GM13977 (cell line): ENCODE measurements at regions not wholly inside any gene's neighbourhood (a gene's known extent, or its start where the extent isn't known, plus 50 kb on each side); places are given as distances from the start of the nearest gene placed in this dataset.

Experiments
- DNase-seq: peaks from one replicate; pipeline ENCODE4 v3.0.0; 2012; ENCODE audit warnings: low spot score
- in situ Hi-C: fragments of 300-500 bp; cut with MboI; formaldehyde crosslinking; loops from one replicate; pipeline ENCODE4 v1.12.0; 2022; ENCODE audit warnings: low sequenced_read_pairs, low pct_unique_long_range_greater_than_20kb, mixed read lengths, inconsistent platforms; ENCODE audit not compliant: unreplicated experiment
- TF ChIP-seq, protein P1 (sequence below): IDR thresholded peaks from 2 replicates; pipeline ENCODE4 v1.5.1; 2012; ENCODE audit warnings: mild to moderate bottlenecking, control low read depth; ENCODE audit not compliant: insufficient read depth; ENCODE audit errors: extremely low read depth, missing control alignments

DNA sequence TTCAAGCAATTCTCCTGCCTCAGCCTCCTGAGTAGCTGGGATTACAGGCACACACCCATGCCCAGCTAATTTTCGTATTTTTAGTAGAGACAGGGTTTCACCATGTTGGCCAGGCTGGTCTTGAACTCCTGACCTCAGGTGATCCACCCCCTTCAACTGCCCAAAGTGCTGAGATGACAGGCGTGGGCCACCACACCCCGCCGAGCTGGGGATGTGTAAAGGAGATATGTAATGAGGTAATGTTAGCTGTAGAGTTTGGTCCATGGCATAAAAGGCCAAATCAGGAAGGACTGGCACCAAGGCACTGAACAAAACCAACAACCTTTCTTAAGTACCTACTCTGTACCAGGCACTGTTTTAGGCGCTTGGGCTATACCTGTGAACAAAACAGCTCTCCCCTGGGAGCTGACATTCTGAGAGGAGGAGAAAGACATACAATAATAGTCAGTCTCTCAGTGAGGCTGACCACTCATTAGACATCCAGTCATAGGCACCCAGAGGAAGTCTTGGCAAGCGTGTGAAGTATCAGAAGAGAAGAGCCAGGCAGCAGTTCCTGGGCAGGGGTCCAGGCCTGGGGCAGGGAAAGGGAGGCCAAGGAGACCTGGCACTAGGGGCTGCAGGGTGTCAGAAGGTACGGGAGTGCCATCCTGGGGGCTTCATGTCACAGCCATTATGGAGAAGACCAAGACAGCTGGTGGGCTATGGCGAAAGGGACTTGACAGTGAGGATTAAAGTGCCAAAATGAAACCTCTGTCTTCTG is 164.8 kb upstream of the DTNBP1 start:
- TF ChIP-seq, protein P1, sequence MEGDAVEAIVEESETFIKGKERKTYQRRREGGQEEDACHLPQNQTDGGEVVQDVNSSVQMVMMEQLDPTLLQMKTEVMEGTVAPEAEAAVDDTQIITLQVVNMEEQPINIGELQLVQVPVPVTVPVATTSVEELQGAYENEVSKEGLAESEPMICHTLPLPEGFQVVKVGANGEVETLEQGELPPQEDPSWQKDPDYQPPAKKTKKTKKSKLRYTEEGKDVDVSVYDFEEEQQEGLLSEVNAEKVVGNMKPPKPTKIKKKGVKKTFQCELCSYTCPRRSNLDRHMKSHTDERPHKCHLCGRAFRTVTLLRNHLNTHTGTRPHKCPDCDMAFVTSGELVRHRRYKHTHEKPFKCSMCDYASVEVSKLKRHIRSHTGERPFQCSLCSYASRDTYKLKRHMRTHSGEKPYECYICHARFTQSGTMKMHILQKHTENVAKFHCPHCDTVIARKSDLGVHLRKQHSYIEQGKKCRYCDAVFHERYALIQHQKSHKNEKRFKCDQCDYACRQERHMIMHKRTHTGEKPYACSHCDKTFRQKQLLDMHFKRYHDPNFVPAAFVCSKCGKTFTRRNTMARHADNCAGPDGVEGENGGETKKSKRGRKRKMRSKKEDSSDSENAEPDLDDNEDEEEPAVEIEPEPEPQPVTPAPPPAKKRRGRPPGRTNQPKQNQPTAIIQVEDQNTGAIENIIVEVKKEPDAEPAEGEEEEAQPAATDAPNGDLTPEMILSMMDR = no peak
- in situ Hi-C loops = no loop called here
- DNase-seq = no peak

DNA sequence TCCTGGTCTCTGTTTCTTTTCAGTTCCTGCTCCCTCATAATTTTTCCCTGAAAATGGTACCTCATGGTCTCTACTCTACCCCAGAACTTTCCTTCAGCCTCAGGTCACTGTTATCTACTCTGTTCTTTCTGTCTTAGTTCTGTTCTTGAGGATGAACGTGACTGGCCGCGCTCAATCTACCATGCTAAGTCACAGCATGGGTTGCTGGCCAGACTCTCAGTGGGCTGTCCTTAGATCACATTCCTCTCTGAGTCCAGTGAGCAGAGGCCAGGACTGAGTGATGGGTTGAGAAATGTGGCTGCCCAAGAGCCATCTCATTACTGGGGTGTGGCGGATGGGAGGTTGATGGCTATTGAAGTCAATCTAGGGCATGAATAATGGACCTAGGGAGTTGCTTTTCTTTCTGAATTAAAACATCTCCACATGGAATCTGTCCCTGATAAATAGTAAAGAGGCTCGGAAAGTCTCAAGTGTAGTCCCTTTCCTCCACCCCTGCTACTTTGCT is 164.0 kb upstream of the DTNBP1 start:
- in situ Hi-C loops = no loop called here
- TF ChIP-seq, protein P1 = no peak
- no peak for DNase-seq

DNA sequence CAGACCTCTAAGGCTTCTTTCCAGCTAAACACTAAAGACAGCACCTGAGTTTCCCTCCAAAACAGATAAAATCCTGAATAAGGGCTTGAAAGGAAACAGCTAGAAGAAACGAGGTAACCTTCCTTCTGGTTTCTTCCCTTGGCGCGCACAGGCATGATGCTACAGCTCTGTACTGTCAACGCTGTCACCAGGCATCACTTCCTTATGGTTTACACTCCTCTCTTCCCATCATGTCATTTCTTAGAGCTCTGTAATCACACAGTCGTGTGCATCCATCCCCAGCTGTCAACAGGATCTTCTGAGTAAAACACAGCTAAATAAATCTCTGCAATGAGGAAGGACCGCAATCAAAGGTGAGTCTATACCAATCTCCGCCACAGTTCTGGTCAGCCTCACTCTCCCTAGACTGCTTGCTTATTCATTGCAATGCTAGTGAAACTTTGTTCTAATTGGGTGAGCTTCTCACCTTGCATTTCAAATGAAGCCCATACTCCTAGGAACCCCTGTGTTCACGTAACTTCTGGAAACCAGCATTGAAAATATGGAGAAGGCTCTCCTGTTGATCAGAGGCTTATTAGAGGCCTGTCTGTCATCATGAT is 162.6 kb upstream of the DTNBP1 start:
- in situ Hi-C loops = no loop called here
- no peak for DNase-seq

DNA sequence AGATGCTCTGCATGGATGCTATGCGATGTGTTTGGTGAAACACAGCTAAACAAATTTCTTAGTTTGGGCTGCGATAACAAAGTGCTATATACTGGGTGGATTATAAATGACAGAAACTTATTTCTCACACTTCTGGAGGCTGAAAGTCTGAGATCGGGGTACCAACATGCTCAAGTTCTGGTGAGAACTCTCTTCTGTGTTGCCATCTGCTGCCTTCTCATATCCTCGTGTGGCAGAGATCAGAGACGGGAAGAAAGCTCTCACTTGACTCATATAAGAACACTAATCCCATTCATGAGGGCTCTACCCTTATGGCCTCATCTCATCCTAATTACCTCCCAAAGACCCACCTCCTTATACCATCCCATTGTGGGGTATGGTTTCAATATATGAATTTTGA is 162.0 kb upstream of the DTNBP1 start:
- no peak for DNase-seq
- in situ Hi-C loops = no loop called here
- TF ChIP-seq, protein P1 = no peak

More for the DNA sequence above, 162.6 kb upstream of the DTNBP1 start:
- TF ChIP-seq, protein P1 = no peak

DNA sequence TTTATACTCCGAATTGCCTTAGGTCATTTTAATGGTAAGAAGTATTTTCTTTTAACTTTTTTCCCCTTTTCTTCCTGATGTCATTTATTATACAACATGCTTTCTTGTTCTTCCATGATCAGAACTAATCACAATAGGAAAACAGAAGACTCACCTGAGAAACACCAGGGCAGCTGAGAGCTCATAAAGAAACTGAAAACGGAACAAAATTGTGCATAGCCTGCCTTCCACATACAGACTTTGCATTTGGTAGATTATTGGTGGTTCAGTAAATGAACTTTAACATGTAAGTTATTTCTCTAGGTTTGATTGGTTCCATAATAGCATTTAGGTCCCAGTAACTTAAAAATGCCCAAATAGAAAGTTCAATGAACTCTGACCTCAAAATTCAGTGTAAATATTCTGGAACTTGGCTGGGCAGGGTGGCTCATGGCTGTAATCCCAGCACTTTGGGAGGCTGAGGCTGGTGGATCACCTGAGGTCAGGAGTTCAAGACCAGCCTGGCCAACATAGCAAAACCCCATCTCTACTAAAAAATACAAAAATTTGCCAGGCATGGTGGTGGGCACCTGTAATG is 161.1 kb upstream of the DTNBP1 start:
- DNase-seq = peak; percentile 41
- TF ChIP-seq, protein P1 = no peak
- in situ Hi-C loops = no loop called here

DNA sequence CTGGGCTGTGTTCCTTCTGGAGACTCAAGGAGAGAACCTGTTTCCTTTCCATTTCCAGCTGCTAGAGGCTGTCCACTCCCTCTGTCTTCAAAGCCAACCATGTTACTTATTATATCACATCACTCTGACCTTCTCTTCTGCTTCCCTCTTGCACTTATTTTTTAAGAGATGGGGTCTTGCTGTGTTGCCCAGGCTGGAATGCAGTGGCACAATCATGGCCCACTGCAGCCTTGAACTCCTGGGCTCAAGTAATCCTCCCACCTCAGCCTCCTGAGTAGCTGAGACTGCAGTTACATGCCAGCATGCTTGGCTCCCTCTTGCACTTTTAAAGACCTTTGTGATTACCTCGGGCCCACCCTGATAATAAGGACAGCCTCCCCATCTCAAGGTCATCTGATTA is 160.0 kb upstream of the DTNBP1 start:
- TF ChIP-seq, protein P1 = no peak
- no peak for DNase-seq
- in situ Hi-C loops = no loop called here
